MCF 10A (cell line): ENCODE measurements at regions not wholly inside any gene's neighbourhood (a gene's known extent, or its start where the extent isn't known, plus 50 kb on each side); places are given as distances from the start of the nearest gene placed in this dataset.

ENCODE experiments used
- BruUV-seq: library from RNA; stranded (reverse); fragments of 400-500 nt; replicated peaks from 2 replicates; lab custom pipeline; 2021; lab: Mats Ljungman, UMichigan
- CTCF ChIA-PET: fragments of 300-600 bp; sonication (Branson Sonifier 250); formaldehyde crosslinking; extraction: SDS; loops from one replicate; lab custom pipeline; 2021; ENCODE audit warnings: antibody characterized with exemption, inconsistent platforms; lab: Yijun Ruan, JAX
- POLR2A ChIA-PET: fragments of 300-600, 350-650 bp; sonication (Branson Sonifier 250); formaldehyde crosslinking; extraction: SDS; loops from one replicate; lab custom pipeline; 2020; ENCODE audit warnings: antibody characterized with exemption, inconsistent platforms; lab: Yijun Ruan, JAX
- DNase-seq: peaks from one replicate; pipeline ENCODE4 v3.0.0-alpha.2; 2018; ENCODE audit not compliant: unreplicated experiment
- H3K27ac Mint-ChIP-seq: one replicate; pipeline ENCODE4 v1.8.0; 2022; ENCODE audit warnings: mild to moderate bottlenecking, low read depth, mixed read lengths; ENCODE audit not compliant: unreplicated experiment
- H3K27me3 Mint-ChIP-seq: one replicate; pipeline ENCODE4 v1.8.0; 2022; ENCODE audit warnings: mixed read lengths; ENCODE audit not compliant: insufficient read depth, unreplicated experiment
- H3K36me3 Mint-ChIP-seq: one replicate; pipeline ENCODE4 v1.8.0; 2022; ENCODE audit warnings: mild to moderate bottlenecking, moderate library complexity, mixed read lengths; ENCODE audit not compliant: insufficient read depth, unreplicated experiment
- H3K4me1 Mint-ChIP-seq: one replicate; pipeline ENCODE4 v1.8.0; 2022; ENCODE audit warnings: mixed read lengths; ENCODE audit not compliant: insufficient read depth, unreplicated experiment
- H3K4me3 Mint-ChIP-seq: one replicate; pipeline ENCODE4 v1.8.0; 2022; ENCODE audit warnings: mild to moderate bottlenecking, moderate library complexity, mixed read lengths; ENCODE audit not compliant: unreplicated experiment
- H3K9me3 Mint-ChIP-seq: one replicate; pipeline ENCODE4 v1.8.0; 2022; ENCODE audit warnings: mixed read lengths; ENCODE audit not compliant: unreplicated experiment
- intact Hi-C: fragments of 100-400 bp; cut with micrococcal nuclease; formaldehyde crosslinking; loops from 2 replicates; pipeline ENCODE4 v1.14.1; 2022
- TF ChIP-seq, protein P1 (sequence below): fragments of 200-600 bp; IDR thresholded peaks from one replicate; pipeline ENCODE4 v1.8.0; 2022; ENCODE audit warnings: antibody characterized with exemption, mild to moderate bottlenecking; ENCODE audit not compliant: unreplicated experiment

DNA sequence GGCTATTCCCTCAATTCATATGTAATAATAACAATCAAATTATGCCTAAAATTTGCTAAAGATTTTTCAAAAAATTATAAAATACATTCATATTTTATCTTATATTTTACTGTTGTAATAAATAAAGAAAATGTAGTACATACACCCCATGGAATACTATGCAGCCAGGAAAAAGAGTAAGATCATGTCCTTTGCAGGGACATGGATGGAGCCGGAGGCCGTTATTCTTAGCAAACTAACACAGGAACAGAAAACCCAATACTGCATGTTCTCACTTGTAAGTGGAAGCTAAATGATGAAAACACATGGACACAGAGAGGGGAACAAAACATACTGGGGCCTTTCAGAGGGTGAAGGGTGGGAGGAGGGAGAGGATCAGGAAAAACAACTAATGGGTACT lies 584.2 kb upstream of the MMS22L start:
- Mint-ChIP-seq H3K4me3 (no peak overlapping the region), H3K4me1 (no peaks in the 10 kb centered on the region), H3K27me3 (peaks cover 34% of the 10 kb centered on the region), H3K36me3 (no peaks in the 10 kb centered on the region), H3K27ac (no peak overlapping the region), H3K9me3 (no peaks in the 10 kb centered on the region)
- DNase-seq = no peak
- no TSS peak for BruUV-seq
- TF ChIP-seq, protein P1, sequence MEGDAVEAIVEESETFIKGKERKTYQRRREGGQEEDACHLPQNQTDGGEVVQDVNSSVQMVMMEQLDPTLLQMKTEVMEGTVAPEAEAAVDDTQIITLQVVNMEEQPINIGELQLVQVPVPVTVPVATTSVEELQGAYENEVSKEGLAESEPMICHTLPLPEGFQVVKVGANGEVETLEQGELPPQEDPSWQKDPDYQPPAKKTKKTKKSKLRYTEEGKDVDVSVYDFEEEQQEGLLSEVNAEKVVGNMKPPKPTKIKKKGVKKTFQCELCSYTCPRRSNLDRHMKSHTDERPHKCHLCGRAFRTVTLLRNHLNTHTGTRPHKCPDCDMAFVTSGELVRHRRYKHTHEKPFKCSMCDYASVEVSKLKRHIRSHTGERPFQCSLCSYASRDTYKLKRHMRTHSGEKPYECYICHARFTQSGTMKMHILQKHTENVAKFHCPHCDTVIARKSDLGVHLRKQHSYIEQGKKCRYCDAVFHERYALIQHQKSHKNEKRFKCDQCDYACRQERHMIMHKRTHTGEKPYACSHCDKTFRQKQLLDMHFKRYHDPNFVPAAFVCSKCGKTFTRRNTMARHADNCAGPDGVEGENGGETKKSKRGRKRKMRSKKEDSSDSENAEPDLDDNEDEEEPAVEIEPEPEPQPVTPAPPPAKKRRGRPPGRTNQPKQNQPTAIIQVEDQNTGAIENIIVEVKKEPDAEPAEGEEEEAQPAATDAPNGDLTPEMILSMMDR = no peak
- CTCF ChIA-PET = no interaction called here
- POLR2A ChIA-PET = no interaction called here
- intact Hi-C loops = no loop called here

GRCh38 chr6:97870273-97870672 lies 587.3 kb upstream of the MMS22L start:
- no peaks in the 10 kb centered on the region for H3K9me3 Mint-ChIP-seq
- H3K4me1 Mint-ChIP-seq = no peaks in the 10 kb centered on the region
- ChIA-PET CTCF (interaction anchor here (0.6 kb wide), 1 partner anchor 12 kb away, joined by 4 read pairs; no protein-coding TSS in a partner anchor), POLR2A (no interaction called here)
- intact Hi-C loops = no loop called here
- no peak overlapping the region for H3K4me3 Mint-ChIP-seq
- H3K36me3 Mint-ChIP-seq = no peaks in the 10 kb centered on the region
- TF ChIP-seq, protein P1 = no peak
- no peak overlapping the region for H3K27ac Mint-ChIP-seq
- no peak for DNase-seq
- peaks cover 49% of the 10 kb centered on the region for H3K27me3 Mint-ChIP-seq
- no TSS peak for BruUV-seq

- Mint-ChIP-seq H3K4me3 (no peak overlapping the region), H3K27me3 (peaks cover 59% of the 10 kb centered on the region), H3K9me3 (no peaks in the 10 kb centered on the region), H3K27ac (no peak overlapping the region), H3K36me3 (no peaks in the 10 kb centered on the region), H3K4me1 (no peaks in the 10 kb centered on the region)
- no TSS peak for BruUV-seq
- no peak for DNase-seq
- intact Hi-C loops = no loop called here
- ChIA-PET CTCF (no interaction called here), POLR2A (no interaction called here)
- TF ChIP-seq, protein P1 = no peak
Observed at GRCh38 chr6:97876711-97877110, 593.7 kb upstream of the MMS22L start.

GRCh38 chr6:97882755-97883154 lies 599.7 kb upstream of the MMS22L start:
- no peak for DNase-seq
- Mint-ChIP-seq H3K36me3 (no peaks in the 10 kb centered on the region), H3K4me1 (no peaks in the 10 kb centered on the region), H3K4me3 (no peak overlapping the region), H3K27ac (no peak overlapping the region), H3K9me3 (no peaks in the 10 kb centered on the region), H3K27me3 (peaks cover 57% of the 10 kb centered on the region)
- TF ChIP-seq, protein P1 = no peak
- intact Hi-C loops = no loop called here
- BruUV-seq = no TSS peak
- POLR2A ChIA-PET = no interaction called here
- CTCF ChIA-PET = interaction anchor here (0.6 kb wide), 1 partner anchor 12 kb away, joined by 4 read pairs; no protein-coding TSS in a partner anchor
